ENCODE measurements at regions not wholly inside any gene's neighbourhood (a gene's known extent, or its start where the extent isn't known, plus 50 kb on each side); places are given as distances from the start of the nearest gene placed in this dataset.

GRCh38 chr17:53571342-53571741 is 251.4 kb upstream of the KIF2B start:
- DNase-seq (ENCODE audit: insufficient read length, low spot score) (no peak), FAIRE-seq (no peak)
- TF ChIP-seq CTCF (IDR thresholded peaks at IDR 0.05; ENCODE audit: insufficient read depth, missing control alignments), result no peak

GRCh38 chr17:53570731-53571130 is 252.0 kb upstream of the KIF2B start:
- no peak for DNase-seq (ENCODE audit: insufficient read length, low spot score)
- FAIRE-seq, result no peak
- no peak for TF ChIP-seq CTCF (IDR thresholded peaks at IDR 0.05; ENCODE audit: insufficient read depth, missing control alignments)

GRCh38 chr17:53560953-53561352 is 261.8 kb upstream of the KIF2B start:
- no peak for TF ChIP-seq CTCF (IDR thresholded peaks at IDR 0.05; ENCODE audit: insufficient read depth, missing control alignments)
- no peak for FAIRE-seq
- DNase-seq (ENCODE audit: insufficient read length, low spot score), result no peak

- no peak for TF ChIP-seq CTCF (IDR thresholded peaks at IDR 0.05; ENCODE audit: insufficient read depth, missing control alignments)
- FAIRE-seq (no peak), DNase-seq (ENCODE audit: insufficient read length, low spot score) (no peak)
These were observed 274.5 kb upstream of the KIF2B start for GRCh38 chr17:53548252-53548651.

GRCh38 chr17:53543472-53543871 is 279.3 kb upstream of the KIF2B start:
- FAIRE-seq (no peak), DNase-seq (ENCODE audit: insufficient read length, low spot score) (no peak)
- TF ChIP-seq CTCF (IDR thresholded peaks at IDR 0.05; ENCODE audit: insufficient read depth, missing control alignments), result no peak

- FAIRE-seq (no peak), DNase-seq (ENCODE audit: insufficient read length, low spot score) (no peak)
- no peak for TF ChIP-seq CTCF (IDR thresholded peaks at IDR 0.05; ENCODE audit: insufficient read depth, missing control alignments)
These were observed 284.6 kb upstream of the KIF2B start for GRCh38 chr17:53538129-53538617.

- DNase-seq (ENCODE audit: insufficient read length, low spot score), result no peak
- TF ChIP-seq CTCF (IDR thresholded peaks at IDR 0.05; ENCODE audit: insufficient read depth, missing control alignments), result no peak
- no peak for FAIRE-seq
These were observed 295.3 kb upstream of the KIF2B start for GRCh38 chr17:53527473-53527872.
